Common myeloid progenitor, CD34-positive (primary cell): ENCODE measurements at regions not wholly inside any gene's neighbourhood (a gene's known extent, or its start where the extent isn't known, plus 50 kb on each side); places are given as distances from the start of the nearest gene placed in this dataset.
A peak's percentile ranks its signal among the peaks of the same experiment; 100 is the strongest.

Experiments
- CTCF ChIA-PET: fragments of 350-600 bp; sonication (Branson Sonifier 250); formaldehyde crosslinking; loops from one replicate; lab custom pipeline; 2021; ENCODE audit warnings: antibody characterized with exemption; lab: Charles Lee
- POLR2A ChIA-PET: fragments of 350-600 bp; sonication (Branson Sonifier 250); formaldehyde crosslinking; loops from one replicate; lab custom pipeline; 2021; ENCODE audit warnings: antibody characterized with exemption; lab: Charles Lee
- DNase-seq, 3 donors: peaks; one replicate each; pipeline versions ENCODE4 v3.0.0 to v3.0.0-alpha.2; 2013
- H3K27ac ChIP-seq, 2 experiments: 1 replicate in 1 of 2; 2 replicates in 1 of 2; pipeline ENCODE4 v1.7.0; 2013; ENCODE audit warnings: inconsistent platforms in 2 of 2, low read length in 2 of 2, mild to moderate bottlenecking in 2 of 2, low read depth in 1 of 2, moderate library complexity in 1 of 2; ENCODE audit not compliant: severe bottlenecking in 2 of 2, insufficient read depth in 1 of 2, poor library complexity in 1 of 2
- H3K27me3 ChIP-seq, 5 experiments: replicated peaks in 2 of 5; 1 replicate in 3 of 5; 2 replicates in 2 of 5; pipeline versions ENCODE4 v1.6.1 to v1.7.0; 2013; ENCODE audit warnings: low read length in 4 of 5, mild to moderate bottlenecking in 2 of 5, moderate library complexity in 2 of 5, inconsistent platforms in 1 of 5; ENCODE audit not compliant: insufficient read depth in 5 of 5, control insufficient read depth in 4 of 5
- H3K36me3 ChIP-seq, 4 experiments: 1 replicate in 2 of 4; 2 replicates in 2 of 4; pipeline versions ENCODE4 v1.6.1 to v1.7.0; 2013; ENCODE audit warnings: low read length in 3 of 4, control low read depth in 1 of 4, mild to moderate bottlenecking in 1 of 4; ENCODE audit not compliant: control insufficient read depth in 4 of 4, insufficient read depth in 4 of 4
- H3K4me1 ChIP-seq, 4 experiments: 1 replicate in 3 of 4; 2 replicates in 1 of 4; pipeline versions ENCODE4 v1.6.1 to v1.7.1; 2013; ENCODE audit warnings: low read length in 3 of 4, mild to moderate bottlenecking in 3 of 4, control low read depth in 1 of 4, inconsistent platforms in 1 of 4, moderate library complexity in 1 of 4; ENCODE audit not compliant: control insufficient read depth in 4 of 4, insufficient read depth in 4 of 4; ENCODE audit errors: control extremely low read depth in 1 of 4
- H3K4me3 ChIP-seq, 7 experiments: 1 replicate in 4 of 7; 2 replicates in 3 of 7; pipeline versions ENCODE4 v1.5.1 to v1.7.0; 2013; ENCODE audit warnings: mild to moderate bottlenecking in 7 of 7, low read length in 6 of 7, moderate library complexity in 6 of 7, inconsistent platforms in 2 of 7, low read depth in 2 of 7, control low read depth in 1 of 7; ENCODE audit not compliant: insufficient read depth in 4 of 7, control insufficient read depth in 1 of 7; ENCODE audit errors: extremely low read depth in 1 of 7
- H3K9me3 ChIP-seq, 5 experiments: 1 replicate in 4 of 5; 2 replicates in 1 of 5; pipeline versions ENCODE4 v1.6.1 to v1.7.1; 2013; ENCODE audit warnings: low read length in 4 of 5, mild to moderate bottlenecking in 2 of 5, inconsistent platforms in 1 of 5, low read depth in 1 of 5, moderate library complexity in 1 of 5; ENCODE audit not compliant: control insufficient read depth in 4 of 5, insufficient read depth in 2 of 5; ENCODE audit errors: control extremely low read depth in 1 of 5
- WGBS: methylation state at CpG from one replicate; pipeline ENCODE4 v1.1.5; 2013; ENCODE audit not compliant: insufficient coverage; 5-methylcytosine and 5-hydroxymethylcytosine counted together

- DNase-seq, result peak in 1 of 3 donors; percentile 14
- Histone ChIP-seq H3K4me1 (peaks cover 16 to 36% (median 19%) of the 10 kb centered on the region in 4 experiments), H3K36me3 (no peaks in the 10 kb centered on the region), H3K27me3 (peaks cover 0 to 2% (median 0%) of the 10 kb centered on the region in 5 experiments), H3K27ac (no peak overlapping the region), H3K4me3 (peak overlapping the region in 3 of 7 experiments; percentile 18 to 50 (median 50)), H3K9me3 (no peaks in the 10 kb centered on the region)
- 58% methylated on average over 13 of the region's 13 CpGs for whole genome bisulfite sequencing
- POLR2A ChIA-PET, result no interaction called here
- CTCF ChIA-PET, result no interaction called here
Observed at GRCh38 chr9:89661391-89661949, 56.7 kb downstream of the GADD45G start.

GRCh38 chr9:89661956-89662717 lies 57.3 kb downstream of the GADD45G start:
- peak; percentile 89 to 94 (median 92) for DNase-seq
- Histone ChIP-seq H3K36me3 (no peaks in the 10 kb centered on the region), H3K27ac (no peak overlapping the region), H3K9me3 (no peaks in the 10 kb centered on the region), H3K4me1 (peaks cover 13 to 30% (median 19%) of the 10 kb centered on the region in 4 experiments), H3K27me3 (peaks cover 0 to 2% (median 0%) of the 10 kb centered on the region in 5 experiments), H3K4me3 (peak overlapping the region in 4 of 7 experiments; percentile 3 to 59 (median 50))
- ChIA-PET POLR2A (no interaction called here), CTCF (interaction anchor here (1.3 kb wide), 1 partner anchor 49 kb away, joined by 3 read pairs; no protein-coding TSS in a partner anchor)
- 59% methylated on average over 20 of the region's 21 CpGs for WGBS

- no peak for DNase-seq
- WGBS, result 94% methylated on average over 19 of the region's 22 CpGs
- H3K27me3 ChIP-seq, result peaks cover 0 to 4% (median 0%) of the 10 kb centered on the region in 5 experiments
- H3K4me3 ChIP-seq, result no peak overlapping the region
- ChIA-PET POLR2A (no interaction called here), CTCF (interaction anchor here (1.3 kb wide), 1 partner anchor 48 kb away, joined by 3 read pairs; no protein-coding TSS in a partner anchor)
- no peak overlapping the region for H3K27ac ChIP-seq
- no peaks in the 10 kb centered on the region for H3K36me3 ChIP-seq
- H3K4me1 ChIP-seq, result peaks cover 13 to 30% (median 16%) of the 10 kb centered on the region in 4 experiments
- no peaks in the 10 kb centered on the region for H3K9me3 ChIP-seq
Observed at GRCh38 chr9:89662718-89663613, 58.2 kb downstream of the GADD45G start.

- H3K36me3 ChIP-seq, result no peaks in the 10 kb centered on the region
- H3K27me3 ChIP-seq, result peaks cover 0 to 4% (median 0%) of the 10 kb centered on the region in 5 experiments
- H3K4me1 ChIP-seq, result peaks cover 13 to 30% (median 16%) of the 10 kb centered on the region in 4 experiments
- DNase-seq, result no peak
- no peak overlapping the region for H3K27ac ChIP-seq
- no peak overlapping the region for H3K4me3 ChIP-seq
- CTCF ChIA-PET, result no interaction called here
- POLR2A ChIA-PET, result no interaction called here
- H3K9me3 ChIP-seq, result no peaks in the 10 kb centered on the region
- 100% methylated on average over 3 of the region's 3 CpGs for WGBS
Observed at GRCh38 chr9:89663614-89663970, 58.8 kb downstream of the GADD45G start.

- 100% methylated on average over 2 of the region's 4 CpGs for WGBS
- H3K4me1 ChIP-seq, result peaks cover 13 to 30% (median 16%) of the 10 kb centered on the region in 4 experiments
- peaks cover 0 to 4% (median 0%) of the 10 kb centered on the region in 5 experiments for H3K27me3 ChIP-seq
- no peak overlapping the region for H3K27ac ChIP-seq
- DNase-seq, result no peak
- ChIA-PET POLR2A (no interaction called here), CTCF (no interaction called here)
- no peaks in the 10 kb centered on the region for H3K9me3 ChIP-seq
- no peaks in the 10 kb centered on the region for H3K36me3 ChIP-seq
- H3K4me3 ChIP-seq, result no peak overlapping the region
Observed at GRCh38 chr9:89664010-89664409, 59.2 kb downstream of the GADD45G start.

- POLR2A ChIA-PET, result no interaction called here
- Histone ChIP-seq H3K9me3 (no peaks in the 10 kb centered on the region), H3K4me1 (peaks cover 13 to 26% (median 16%) of the 10 kb centered on the region in 4 experiments), H3K36me3 (no peaks in the 10 kb centered on the region), H3K4me3 (no peak overlapping the region), H3K27me3 (peaks cover 0 to 4% (median 0%) of the 10 kb centered on the region in 5 experiments), H3K27ac (no peak overlapping the region)
- CTCF ChIA-PET, result no interaction called here
- WGBS, result over 99% methylated on average over 10 of the region's 13 CpGs
- DNase-seq, result no peak
Observed at GRCh38 chr9:89664896-89665329, 60.1 kb downstream of the GADD45G start.
